CD14-positive monocyte (primary cell): ENCODE measurements at regions not wholly inside any gene's neighbourhood (a gene's known extent, or its start where the extent isn't known, plus 50 kb on each side); places are given as distances from the start of the nearest gene placed in this dataset.

Experiments used
- DNase-seq, 3 donors: peaks; one replicate each; pipeline ENCODE4 v3.0.0-alpha.2; 2011 to 2022
- H2AFZ ChIP-seq: 2 replicates; pipeline ENCODE4 v1.6.0; 2012; ENCODE audit warnings: mild to moderate bottlenecking, low read depth, low read length, inconsistent platforms; ENCODE audit not compliant: insufficient read depth, poor library complexity, severe bottlenecking
- H3K27ac ChIP-seq, 2 donors: 1 replicate in 1 of 2; 2 replicates in 1 of 2; pipeline ENCODE4 v1.5.1; 2012 to 2013; ENCODE audit warnings: low read length in 2 of 2, control low read depth in 1 of 2, inconsistent platforms in 1 of 2, low read depth in 1 of 2, mild to moderate bottlenecking in 1 of 2
- H3K27me3 ChIP-seq, 2 donors: one replicate each; pipeline versions ENCODE4 v1.6.0 to v1.6.1; 2011 to 2013; ENCODE audit warnings: low read length in 2 of 2; ENCODE audit not compliant: control insufficient read depth in 2 of 2, insufficient read depth in 2 of 2
- H3K36me3 ChIP-seq, 2 donors: replicated peaks in 1 of 2; 1 replicate in 1 of 2; 2 replicates in 1 of 2; pipeline versions ENCODE4 v1.5.1 to v1.6.1; 2012 to 2013; ENCODE audit warnings: low read length in 2 of 2, control low read depth in 1 of 2, inconsistent platforms in 1 of 2, mild to moderate bottlenecking in 1 of 2; ENCODE audit not compliant: insufficient read depth in 2 of 2, control insufficient read depth in 1 of 2
- H3K4me1 ChIP-seq, 2 donors: 1 replicate in 1 of 2; 2 replicates in 1 of 2; pipeline versions ENCODE4 v1.5.1 to v1.6.1; 2012 to 2013; ENCODE audit warnings: low read length in 2 of 2, control low read depth in 1 of 2, inconsistent platforms in 1 of 2, mild to moderate bottlenecking in 1 of 2, moderate library complexity in 1 of 2; ENCODE audit not compliant: insufficient read depth in 2 of 2, control insufficient read depth in 1 of 2
- H3K4me2 ChIP-seq: replicated peaks from 2 replicates; pipeline ENCODE3; 2012; ENCODE audit warnings: low read length, moderate library complexity, mild to moderate bottlenecking; ENCODE audit not compliant: poor library complexity, severe bottlenecking; ENCODE audit errors: extremely low read depth
- H3K4me3 ChIP-seq, 3 experiments: fragments of 200-600 bp in 1 of 3; sonication (generic) in 1 of 3; replicated peaks in 1 of 3; 1 replicate in 2 of 3; 2 replicates in 1 of 3; pipeline ENCODE4 v1.5.1; 2011 to 2013; ENCODE audit warnings: low read length in 3 of 3, mild to moderate bottlenecking in 3 of 3, control low read depth in 2 of 3, low read depth in 2 of 3, inconsistent platforms in 1 of 3, moderate library complexity in 1 of 3
- H3K79me2 ChIP-seq: 2 replicates; pipeline ENCODE4 v1.6.0; 2012; ENCODE audit warnings: mild to moderate bottlenecking, control low read depth, inconsistent platforms, low read length, moderate library complexity; ENCODE audit not compliant: insufficient read depth
- H3K9ac ChIP-seq: 2 replicates; pipeline ENCODE4 v1.6.0; 2017; ENCODE audit warnings: low read length, mild to moderate bottlenecking; ENCODE audit not compliant: insufficient read depth, poor library complexity, severe bottlenecking
- H3K9me3 ChIP-seq, 2 donors: replicated peaks in 1 of 2; 1 replicate in 1 of 2; 2 replicates in 1 of 2; pipeline versions ENCODE4 v1.5.1 to v1.6.1; 2012 to 2013; ENCODE audit warnings: low read length in 2 of 2, control low read depth in 1 of 2; ENCODE audit not compliant: control insufficient read depth in 1 of 2, insufficient read depth in 1 of 2
- H4K20me1 ChIP-seq: 2 replicates; pipeline ENCODE4 v1.6.0; 2012; ENCODE audit warnings: mild to moderate bottlenecking, low read length, control low read depth, moderate library complexity; ENCODE audit not compliant: insufficient read depth
- H3K27ac Mint-ChIP-seq, 7 donors: one replicate each; pipeline ENCODE4 v1.8.0; 2020; ENCODE audit warnings: mild to moderate bottlenecking in 7 of 7, mixed read lengths in 7 of 7, moderate library complexity in 6 of 7, inconsistent platforms in 2 of 7
- H3K27me3 Mint-ChIP-seq, 3 donors: one replicate each; pipeline ENCODE4 v1.8.0; 2021 to 2022; ENCODE audit warnings: low read depth in 3 of 3, mild to moderate bottlenecking in 3 of 3, mixed read lengths in 3 of 3, moderate library complexity in 3 of 3, inconsistent platforms in 1 of 3
- H3K36me3 Mint-ChIP-seq, 2 donors: one replicate each; pipeline ENCODE4 v1.8.0; 2020; ENCODE audit warnings: mixed read lengths in 2 of 2, inconsistent platforms in 1 of 2, mild to moderate bottlenecking in 1 of 2
- H3K4me1 Mint-ChIP-seq: one replicate; pipeline ENCODE4 v1.8.0; 2020; ENCODE audit warnings: mild to moderate bottlenecking, mixed read lengths
- H3K4me3 Mint-ChIP-seq, 2 donors: one replicate each; pipeline ENCODE4 v1.8.0; 2020; ENCODE audit warnings: mild to moderate bottlenecking in 2 of 2, mixed read lengths in 2 of 2, moderate library complexity in 1 of 2
- H3K9me3 Mint-ChIP-seq, 7 donors: one replicate each; pipeline ENCODE4 v1.8.0; 2020 to 2022; ENCODE audit warnings: mixed read lengths in 7 of 7, mild to moderate bottlenecking in 6 of 7, moderate library complexity in 6 of 7, inconsistent platforms in 2 of 7
- WGBS: methylation state at CpG from one replicate; pipeline ENCODE4 v1.1.5; 2013; ENCODE audit warnings: missing lambda C conversion rate; ENCODE audit not compliant: insufficient coverage; 5-methylcytosine and 5-hydroxymethylcytosine counted together
- intact Hi-C, 2 donors: fragments of 100-400 bp; cut with micrococcal nuclease; formaldehyde crosslinking; loops; one replicate each; pipeline versions ENCODE4 v1.15.0 to v1.15.1; 2023
- TF ChIP-seq, protein P1 (sequence below): fragments of 200-600 bp; IDR thresholded peaks from one replicate; pipeline ENCODE4 v1.8.0; 2022; ENCODE audit warnings: antibody characterized with exemption, mild to moderate bottlenecking

DNA sequence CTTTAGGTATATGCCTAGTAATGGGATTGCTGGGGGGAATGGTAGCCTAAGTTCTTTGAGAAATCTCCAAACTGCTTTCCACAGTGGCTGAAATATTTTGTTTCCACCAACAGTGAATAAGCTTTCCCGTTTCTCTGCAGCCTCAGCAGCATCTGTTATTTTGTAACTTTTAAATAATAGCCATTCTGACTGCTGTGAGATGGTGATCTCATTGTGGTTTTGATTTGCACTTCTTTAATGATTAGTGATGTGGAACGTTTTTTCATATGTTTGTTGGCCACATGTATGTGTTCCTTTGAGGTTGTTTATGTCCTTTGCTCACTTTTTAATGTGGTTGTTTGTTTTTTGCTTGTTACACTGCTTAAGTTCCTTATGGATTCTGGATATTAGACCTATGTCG is 237.4 kb downstream of the CENPF start:
- Histone ChIP-seq H3K27me3 (no peaks in the 10 kb centered on the region), H3K4me2 (no peak overlapping the region), H3K36me3 (no peaks in the 10 kb centered on the region), H3K27ac (no peak overlapping the region), H3K4me1 (no peaks in the 10 kb centered on the region), H4K20me1 (no peaks in the 10 kb centered on the region), H2AFZ (no peak overlapping the region), H3K4me3 (no peak overlapping the region), H3K79me2 (no peaks in the 10 kb centered on the region), H3K9me3 (no peaks in the 10 kb centered on the region), H3K9ac (no peak overlapping the region)
- intact Hi-C loops: no loop called here
- no peak for DNase-seq
- Mint-ChIP-seq H3K27ac (no peak overlapping the region), H3K36me3 (no peaks in the 10 kb centered on the region), H3K4me1 (no peaks in the 10 kb centered on the region), H3K9me3 (peaks cover 0 to 9% (median 0%) of the 10 kb centered on the region in 7 donors), H3K27me3 (peaks cover 0 to 2% (median 0%) of the 10 kb centered on the region in 3 donors), H3K4me3 (no peak overlapping the region)
- WGBS: 100% methylated on average over 1 of the region's 3 CpGs
- TF ChIP-seq, protein P1, sequence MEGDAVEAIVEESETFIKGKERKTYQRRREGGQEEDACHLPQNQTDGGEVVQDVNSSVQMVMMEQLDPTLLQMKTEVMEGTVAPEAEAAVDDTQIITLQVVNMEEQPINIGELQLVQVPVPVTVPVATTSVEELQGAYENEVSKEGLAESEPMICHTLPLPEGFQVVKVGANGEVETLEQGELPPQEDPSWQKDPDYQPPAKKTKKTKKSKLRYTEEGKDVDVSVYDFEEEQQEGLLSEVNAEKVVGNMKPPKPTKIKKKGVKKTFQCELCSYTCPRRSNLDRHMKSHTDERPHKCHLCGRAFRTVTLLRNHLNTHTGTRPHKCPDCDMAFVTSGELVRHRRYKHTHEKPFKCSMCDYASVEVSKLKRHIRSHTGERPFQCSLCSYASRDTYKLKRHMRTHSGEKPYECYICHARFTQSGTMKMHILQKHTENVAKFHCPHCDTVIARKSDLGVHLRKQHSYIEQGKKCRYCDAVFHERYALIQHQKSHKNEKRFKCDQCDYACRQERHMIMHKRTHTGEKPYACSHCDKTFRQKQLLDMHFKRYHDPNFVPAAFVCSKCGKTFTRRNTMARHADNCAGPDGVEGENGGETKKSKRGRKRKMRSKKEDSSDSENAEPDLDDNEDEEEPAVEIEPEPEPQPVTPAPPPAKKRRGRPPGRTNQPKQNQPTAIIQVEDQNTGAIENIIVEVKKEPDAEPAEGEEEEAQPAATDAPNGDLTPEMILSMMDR: no peak

DNA sequence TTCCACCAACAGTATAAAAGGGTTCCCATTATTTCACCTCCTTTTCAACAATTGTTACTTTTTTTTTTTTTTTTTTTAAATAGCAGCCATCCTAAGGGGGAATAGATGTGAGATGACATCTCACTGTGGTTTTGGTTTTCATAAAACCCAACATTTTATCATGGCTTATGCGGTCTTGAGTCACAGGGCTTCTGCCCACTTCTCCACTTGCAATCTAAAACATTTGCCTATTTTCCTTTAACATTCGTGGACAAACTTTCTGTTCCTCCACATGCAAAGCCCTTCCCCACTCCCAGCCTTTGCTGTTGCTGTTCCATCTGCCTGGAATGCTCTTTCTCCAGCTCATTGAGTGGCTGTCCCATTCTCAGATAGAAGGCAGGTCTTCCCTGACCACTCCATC is 239.7 kb upstream of the KCNK2 start:
- Mint-ChIP-seq H3K27ac (no peak overlapping the region), H3K27me3 (peaks cover 0 to 2% (median 1%) of the 10 kb centered on the region in 3 donors), H3K9me3 (peaks cover 0 to 5% (median 0%) of the 10 kb centered on the region in 7 donors), H3K36me3 (no peaks in the 10 kb centered on the region), H3K4me3 (no peak overlapping the region), H3K4me1 (no peaks in the 10 kb centered on the region)
- WGBS: 80% methylated on average over 2 of the region's 2 CpGs
- TF ChIP-seq, protein P1: no peak
- Histone ChIP-seq H3K27me3 (no peaks in the 10 kb centered on the region), H4K20me1 (no peaks in the 10 kb centered on the region), H3K9ac (no peak overlapping the region), H3K79me2 (no peaks in the 10 kb centered on the region), H2AFZ (no peak overlapping the region), H3K4me3 (no peak overlapping the region), H3K4me1 (no peaks in the 10 kb centered on the region), H3K4me2 (no peak overlapping the region), H3K36me3 (no peaks in the 10 kb centered on the region), H3K27ac (no peak overlapping the region), H3K9me3 (no peaks in the 10 kb centered on the region)
- no peak for DNase-seq
- intact Hi-C loops: no loop called here
